K562 (cell line): ENCODE measurements at regions not wholly inside any gene's neighbourhood (a gene's known extent, or its start where the extent isn't known, plus 50 kb on each side); places are given as distances from the start of the nearest gene placed in this dataset.
"Not testable (repeated sequence)": the region's sequence is repeated elsewhere in the genome, so short reads cannot be mapped to it uniquely, and the experiment has no call there.

Experiments
- ATAC-seq: fragments of 200-7000 bp; cut with Tn5 transposase; 3 replicates; pipeline ENCODE4 v1.9.1; 2020; ENCODE audit warnings: moderate library complexity
- BruUV-seq: library from RNA; stranded (reverse); fragments of 400-500 nt; replicated peaks from 2 replicates; lab custom pipeline; 2021; lab: Mats Ljungman, UMichigan
- CTCF ChIA-PET: fragments of 300-600 bp; formaldehyde crosslinking; extraction: SDS; loops from one replicate; lab custom pipeline; 2021; ENCODE audit warnings: low intra/inter-chr PET ratio; lab: Yijun Ruan, JAX
- POLR2A ChIA-PET: fragments of 300-600, 350-650 bp; sonication (Branson Sonifier 250); formaldehyde crosslinking; extraction: SDS; loops from one replicate; lab custom pipeline; 2021; ENCODE audit warnings: antibody characterized with exemption, inconsistent platforms; lab: Yijun Ruan, JAX
- DNase-seq, 4 experiments: peaks; one replicate each; pipeline versions ENCODE4 v3.0.0 to v3.0.0-alpha.2; 2011 to 2018; ENCODE audit warnings: low spot score in 3 of 4, mixed read lengths in 3 of 4; ENCODE audit errors: extremely low read depth in 1 of 4
- FAIRE-seq: peaks from 2 replicates; lab custom pipeline; 2011; peaks lifted over from hg19 to GRCh38; lab: Jason Lieb, UNC
- H2AFZ ChIP-seq: 2 replicates; pipeline ENCODE4 v1.6.0; 2011; ENCODE audit warnings: low read depth, low read length, control low read depth, inconsistent platforms
- H3K27ac ChIP-seq: fragments of 200-600 bp; 3 replicates; pipeline ENCODE4 v1.8.0; 2011; ENCODE audit warnings: low read depth, mild to moderate bottlenecking, control low read depth, inconsistent platforms, low read length, moderate library complexity, mixed read lengths; ENCODE audit errors: extremely low read depth
- H3K27me3 ChIP-seq, 2 experiments: fragments of 300-600 bp in 1 of 2; 2 replicates in 1 of 2; 3 replicates in 1 of 2; pipeline versions ENCODE4 v1.6.0 to v1.8.0; 2011; ENCODE audit warnings: inconsistent platforms in 2 of 2, low read length in 2 of 2, mild to moderate bottlenecking in 1 of 2, mixed read lengths in 1 of 2, moderate library complexity in 1 of 2; ENCODE audit not compliant: control insufficient read depth in 2 of 2, insufficient read depth in 2 of 2
- H3K36me3 ChIP-seq: fragments of 300-600 bp; 3 replicates; pipeline ENCODE4 v1.8.0; 2011; ENCODE audit warnings: mild to moderate bottlenecking, low read length, inconsistent platforms; ENCODE audit not compliant: control insufficient read depth, insufficient read depth
- H3K4me1 ChIP-seq, 2 experiments: fragments of 200-600 bp in 1 of 2; replicated peaks in 1 of 2; 2 replicates in 1 of 2; 3 replicates in 1 of 2; pipeline versions ENCODE4 v1.5.1 to v1.8.0; 2011; ENCODE audit warnings: inconsistent platforms in 2 of 2, low read length in 2 of 2, mild to moderate bottlenecking in 1 of 2, mixed read lengths in 1 of 2, moderate library complexity in 1 of 2; ENCODE audit not compliant: control insufficient read depth in 2 of 2, insufficient read depth in 2 of 2
- H3K4me2 ChIP-seq: 2 replicates; pipeline ENCODE4 v1.6.1; 2011; ENCODE audit warnings: low read length, control low read depth, inconsistent platforms, mixed read lengths; ENCODE audit not compliant: insufficient read depth
- H3K4me3 ChIP-seq: fragments of 200-600 bp; sonication (generic), shearing (Covaris generic); 2 replicates; pipeline ENCODE4 v1.5.1; 2016; ENCODE audit warnings: control low read depth, inconsistent platforms
- H3K79me2 ChIP-seq: fragments of 200-600 bp; 3 replicates; pipeline ENCODE4 v1.8.0; 2011; ENCODE audit warnings: low read length, inconsistent platforms; ENCODE audit not compliant: control insufficient read depth, insufficient read depth
- H3K9ac ChIP-seq, 2 experiments: 2 replicates each; pipeline versions ENCODE4 v1.6.0 to v1.6.1; 2011; ENCODE audit warnings: low read depth in 2 of 2, low read length in 2 of 2, control low read depth in 1 of 2, inconsistent platforms in 1 of 2, mild to moderate bottlenecking in 1 of 2, mixed read lengths in 1 of 2; ENCODE audit not compliant: insufficient read depth in 1 of 2
- H3K9me1 ChIP-seq: one replicate; pipeline ENCODE4 v1.6.0; 2011; ENCODE audit warnings: inconsistent platforms, mild to moderate bottlenecking, low read length, moderate library complexity; ENCODE audit not compliant: control insufficient read depth, insufficient read depth
- H3K9me3 ChIP-seq: replicated peaks from 2 replicates; pipeline ENCODE4 v1.5.1; 2011; ENCODE audit warnings: low read depth, low read length, inconsistent platforms; ENCODE audit not compliant: control insufficient read depth, insufficient read depth
- H4K20me1 ChIP-seq: replicated peaks from 2 replicates; pipeline ENCODE4 v1.6.1; 2011; ENCODE audit warnings: low read length, inconsistent platforms, mixed read lengths; ENCODE audit not compliant: control insufficient read depth, insufficient read depth
- EZH2 ChIP-seq: IDR thresholded peaks from 2 replicates; pipeline ENCODE4 v1.6.1; 2012; ENCODE audit warnings: low read depth, mild to moderate bottlenecking, inconsistent platforms, low read length, borderline replicate concordance
- GATAD2A ChIP-seq: fragments of 450-650 bp; IDR thresholded peaks from 2 replicates; pipeline ENCODE4 v1.6.1; 2017
- KAT7 ChIP-seq: sonication (generic); formaldehyde crosslinking; IDR thresholded peaks from 2 replicates; pipeline ENCODE4 v1.8.0; 2022; ENCODE audit warnings: missing genetic modification reagents, mild to moderate bottlenecking, borderline replicate concordance
- MTA1 ChIP-seq: fragments of 450-650 bp; IDR thresholded peaks from 2 replicates; pipeline ENCODE4 v1.6.1; 2017; ENCODE audit warnings: borderline replicate concordance
- NCOA4 ChIP-seq: fragments of 450-650 bp; IDR thresholded peaks from 2 replicates; pipeline ENCODE4 v1.6.1; 2018; ENCODE audit warnings: mild to moderate bottlenecking; ENCODE audit not compliant: partially characterized antibody
- NONO ChIP-seq, 2 experiments: fragments of 200-400 bp in 1 of 2; fragments of 450-650 bp in 1 of 2; formaldehyde crosslinking in 1 of 2; IDR thresholded peaks; 2 replicates each; pipeline ENCODE4 v1.6.1; 2017; ENCODE audit warnings: low read depth in 2 of 2, mild to moderate bottlenecking in 2 of 2, moderate library complexity in 2 of 2, low read length in 1 of 2
- WGBS: fragments of 100-300 bp; shearing (Covaris generic); methylation state at CpG from one replicate; pipeline ENCODE4 v1.1.6; 2016; ENCODE audit warnings: low coverage, mixed read lengths; ENCODE audit not compliant: insufficient coverage; ENCODE audit errors: missing lambda C conversion rate; 5-methylcytosine and 5-hydroxymethylcytosine counted together
- in situ Hi-C: fragments of 300-500 bp; cut with MboI; formaldehyde crosslinking; loops from 4 replicates; pipeline ENCODE4 v1.15.0; 2018; ENCODE audit warnings: inconsistent platforms, mixed read lengths
- intact Hi-C: fragments of 100-400 bp; cut with micrococcal nuclease; formaldehyde crosslinking; loops from 2 replicates; pipeline ENCODE4 v1.14.2; 2022
- TF ChIP-seq, protein P1 (sequence below): fragments of 450-650 bp; IDR thresholded peaks from 2 replicates; pipeline ENCODE4 v1.7.1; 2018; ENCODE audit warnings: mild to moderate bottlenecking, low read depth; ENCODE audit not compliant: partially characterized antibody
- TF ChIP-seq, protein P2 (sequence below): fragments of 450-650 bp; formaldehyde crosslinking; IDR thresholded peaks from 2 replicates; pipeline ENCODE4 v1.4.0; 2020; ENCODE audit warnings: mild to moderate bottlenecking, moderate library complexity

DNA sequence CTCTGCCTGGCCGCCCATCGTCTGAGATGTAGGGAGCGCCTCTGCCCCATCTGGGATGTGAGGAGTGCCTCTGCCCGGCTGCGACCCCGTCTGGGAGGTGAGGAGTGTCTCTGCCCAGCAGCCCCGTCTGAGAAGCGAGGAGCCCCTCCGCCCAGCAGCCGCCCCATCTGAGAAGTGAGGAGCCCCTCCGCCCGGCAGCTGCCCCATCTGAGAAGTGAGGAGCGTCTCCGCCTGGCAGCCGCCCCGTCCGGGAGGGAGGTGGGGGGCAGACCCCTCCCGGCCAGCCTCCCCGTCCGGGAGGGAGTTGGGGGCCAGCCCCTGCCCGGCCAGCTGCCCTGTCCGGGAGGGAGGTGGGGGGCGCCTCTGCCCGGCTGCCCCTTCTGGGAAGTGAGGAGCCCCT, 117.8 kb downstream of the BMS1 start:
- H4K20me1 ChIP-seq, H3K9ac ChIP-seq, in situ Hi-C loops, ATAC-seq, FAIRE-seq, DNase-seq, H3K4me2 ChIP-seq, H2AFZ ChIP-seq, intact Hi-C loops, POLR2A ChIA-PET, H3K36me3 ChIP-seq, H3K4me3 ChIP-seq, BruUV-seq, H3K9me3 ChIP-seq, CTCF ChIA-PET, H3K9me1 ChIP-seq, H3K79me2 ChIP-seq, H3K27ac ChIP-seq: not testable (repeated sequence)
- WGBS = 0% methylated on average over 3 of the region's 24 CpGs
- Histone ChIP-seq H3K27me3 (peaks cover 26 to 27% of the 10 kb centered on the region in 2 experiments; a peak in 4 of 5 replicates), H3K4me1 (peaks cover 0 to 13% of the 10 kb centered on the region in 2 experiments; a peak in 1 of 5 replicates)

DNA sequence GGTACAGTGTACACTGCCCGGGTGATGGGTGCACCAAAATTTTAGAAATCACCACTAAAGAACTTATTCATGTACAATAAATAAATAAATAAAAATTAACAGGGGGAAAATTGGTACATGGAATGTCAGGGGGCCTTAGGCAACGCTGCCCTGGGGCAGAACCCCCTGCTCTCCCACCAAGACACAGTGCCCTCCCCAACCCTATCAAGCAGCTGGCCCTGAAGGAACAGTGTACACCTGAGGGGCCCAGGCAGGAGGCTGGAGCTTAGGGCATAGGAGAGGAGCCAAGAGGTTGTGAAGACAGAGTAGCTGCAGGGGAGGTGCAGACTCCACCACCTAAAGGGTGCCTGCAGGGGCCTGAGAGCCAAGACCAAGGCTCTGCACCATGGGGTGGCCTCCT, 128.8 kb downstream of the BMS1 start:
- intact Hi-C loops (no loop called here), in situ Hi-C loops (no loop called here)
- Histone ChIP-seq H3K79me2 (no peaks in the 10 kb centered on the region), H3K9me3 (no peaks in the 10 kb centered on the region), H4K20me1 (no peaks in the 10 kb centered on the region), H3K36me3 (no peaks in the 10 kb centered on the region), H3K27ac (no peak overlapping the region), H2AFZ (no peak overlapping the region), H3K27me3 (no peaks in the 10 kb centered on the region), H3K9me1 (no peaks in the 10 kb centered on the region), H3K4me2 (no peak overlapping the region), H3K4me1 (no peaks in the 10 kb centered on the region), H3K4me3 (no peak overlapping the region), H3K9ac (no peak overlapping the region)
- TF ChIP-seq, protein P1, sequence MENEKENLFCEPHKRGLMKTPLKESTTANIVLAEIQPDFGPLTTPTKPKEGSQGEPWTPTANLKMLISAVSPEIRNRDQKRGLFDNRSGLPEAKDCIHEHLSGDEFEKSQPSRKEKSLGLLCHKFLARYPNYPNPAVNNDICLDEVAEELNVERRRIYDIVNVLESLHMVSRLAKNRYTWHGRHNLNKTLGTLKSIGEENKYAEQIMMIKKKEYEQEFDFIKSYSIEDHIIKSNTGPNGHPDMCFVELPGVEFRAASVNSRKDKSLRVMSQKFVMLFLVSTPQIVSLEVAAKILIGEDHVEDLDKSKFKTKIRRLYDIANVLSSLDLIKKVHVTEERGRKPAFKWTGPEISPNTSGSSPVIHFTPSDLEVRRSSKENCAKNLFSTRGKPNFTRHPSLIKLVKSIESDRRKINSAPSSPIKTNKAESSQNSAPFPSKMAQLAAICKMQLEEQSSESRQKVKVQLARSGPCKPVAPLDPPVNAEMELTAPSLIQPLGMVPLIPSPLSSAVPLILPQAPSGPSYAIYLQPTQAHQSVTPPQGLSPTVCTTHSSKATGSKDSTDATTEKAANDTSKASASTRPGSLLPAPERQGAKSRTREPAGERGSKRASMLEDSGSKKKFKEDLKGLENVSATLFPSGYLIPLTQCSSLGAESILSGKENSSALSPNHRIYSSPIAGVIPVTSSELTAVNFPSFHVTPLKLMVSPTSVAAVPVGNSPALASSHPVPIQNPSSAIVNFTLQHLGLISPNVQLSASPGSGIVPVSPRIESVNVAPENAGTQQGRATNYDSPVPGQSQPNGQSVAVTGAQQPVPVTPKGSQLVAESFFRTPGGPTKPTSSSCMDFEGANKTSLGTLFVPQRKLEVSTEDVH = no peak
- no peak for TF ChIP-seq EZH2
- TF ChIP-seq NCOA4 = no peak
- no peak for TF ChIP-seq NONO (IDR thresholded peaks at IDR 0.05; ENCODE audit: low read depth in 2 of 2, low read length in 1 of 2)
- TF ChIP-seq, protein P2, sequence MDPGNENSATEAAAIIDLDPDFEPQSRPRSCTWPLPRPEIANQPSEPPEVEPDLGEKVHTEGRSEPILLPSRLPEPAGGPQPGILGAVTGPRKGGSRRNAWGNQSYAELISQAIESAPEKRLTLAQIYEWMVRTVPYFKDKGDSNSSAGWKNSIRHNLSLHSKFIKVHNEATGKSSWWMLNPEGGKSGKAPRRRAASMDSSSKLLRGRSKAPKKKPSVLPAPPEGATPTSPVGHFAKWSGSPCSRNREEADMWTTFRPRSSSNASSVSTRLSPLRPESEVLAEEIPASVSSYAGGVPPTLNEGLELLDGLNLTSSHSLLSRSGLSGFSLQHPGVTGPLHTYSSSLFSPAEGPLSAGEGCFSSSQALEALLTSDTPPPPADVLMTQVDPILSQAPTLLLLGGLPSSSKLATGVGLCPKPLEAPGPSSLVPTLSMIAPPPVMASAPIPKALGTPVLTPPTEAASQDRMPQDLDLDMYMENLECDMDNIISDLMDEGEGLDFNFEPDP (CRISPR knock-in tag) = no peak
- no peak for TF ChIP-seq MTA1
- TF ChIP-seq KAT7 (CRISPR knock-in tag) = no peak
- TF ChIP-seq GATAD2A = no peak
- ChIA-PET CTCF (no interaction called here), POLR2A (no interaction called here)
- WGBS = 0% methylated on average over 2 of the region's 2 CpGs
- DNase-seq (no peak), FAIRE-seq (no peak), ATAC-seq (no peak)
- no TSS peak for BruUV-seq
